ENCODE measurements at regions not wholly inside any gene's neighbourhood (a gene's known extent, or its start where the extent isn't known, plus 50 kb on each side); places are given as distances from the start of the nearest gene placed in this dataset.
A peak's percentile ranks its signal among the peaks of the same experiment; 100 is the strongest.

- FAIRE-seq, result no peak
These were observed 180.8 kb downstream of the CCDC71L start for GRCh38 chr7:106480161-106480579.

GRCh38 chr7:106476751-106477150 lies 184.2 kb downstream of the CCDC71L start:
- FAIRE-seq, result no peak

- FAIRE-seq, result no peak
These were observed 188.0 kb upstream of the NAMPT start for GRCh38 chr7:106472741-106473140.

GRCh38 chr7:106471686-106472440 lies 187.1 kb upstream of the NAMPT start:
- FAIRE-seq, result no peak

GRCh38 chr7:106471021-106471420 lies 186.2 kb upstream of the NAMPT start:
- FAIRE-seq, result no peak

GRCh38 chr7:106466867-106467266 lies 182.1 kb upstream of the NAMPT start:
- no peak for FAIRE-seq

- FAIRE-seq, result no peak
These were observed 181.1 kb upstream of the NAMPT start for GRCh38 chr7:106465704-106466468.

GRCh38 chr7:106464651-106465050 lies 179.9 kb upstream of the NAMPT start:
- FAIRE-seq, result no peak

GRCh38 chr7:106463851-106464611 lies 179.2 kb upstream of the NAMPT start:
- no peak for FAIRE-seq

- no peak for FAIRE-seq
These were observed 178.2 kb upstream of the NAMPT start for GRCh38 chr7:106462914-106463482.

- FAIRE-seq, result peak; percentile 81
These were observed 177.6 kb upstream of the NAMPT start for GRCh38 chr7:106462365-106462859.

- FAIRE-seq, result no peak
These were observed 176.0 kb upstream of the NAMPT start for GRCh38 chr7:106460792-106461254.

GRCh38 chr7:106459397-106460072 lies 174.8 kb upstream of the NAMPT start:
- no peak for FAIRE-seq

- no peak for FAIRE-seq
These were observed 172.9 kb upstream of the NAMPT start for GRCh38 chr7:106457678-106458077.

GRCh38 chr7:106456329-106456728 lies 171.5 kb upstream of the NAMPT start:
- FAIRE-seq, result peak; percentile 13

- FAIRE-seq, result no peak
These were observed 167.5 kb upstream of the NAMPT start for GRCh38 chr7:106452031-106452851.

GRCh38 chr7:106451171-106451570 lies 166.4 kb upstream of the NAMPT start:
- FAIRE-seq, result no peak

- FAIRE-seq, result no peak
These were observed 165.9 kb upstream of the NAMPT start for GRCh38 chr7:106450716-106451115.

- FAIRE-seq, result no peak
These were observed 164.4 kb upstream of the NAMPT start for GRCh38 chr7:106448992-106449859.

- FAIRE-seq, result no peak
These were observed 163.7 kb upstream of the NAMPT start for GRCh38 chr7:106448346-106448991.

Measured in islet of Langerhans (tissue), 1 donor.